NCI-H524 treated with DMSO at 0.1 percent for 48 hours (cell line): ENCODE measurements at regions not wholly inside any gene's neighbourhood (a gene's known extent, or its start where the extent isn't known, plus 50 kb on each side); places are given as distances from the start of the nearest gene placed in this dataset.
A peak's percentile ranks its signal among the peaks of the same experiment; 100 is the strongest.

Experiments used
- DNase-seq: peaks from one replicate; lab custom pipeline; 2025; lab: John Stamatoyannopoulos, UW

GRCh38 chr4:153850533-153851280 is 61.8 kb upstream of the SFRP2 start:
- peak; percentile 20 for DNase-seq

- no peak for DNase-seq
Measured at GRCh38 chr4:153844144-153844543, 55.3 kb upstream of the SFRP2 start.
